ENCODE measurements at regions not wholly inside any gene's neighbourhood (a gene's known extent, or its start where the extent isn't known, plus 50 kb on each side); places are given as distances from the start of the nearest gene placed in this dataset.

GRCh38 chr21:29243188-29243587 is 55.5 kb upstream of the BACH1 start:
- Histone ChIP-seq H3K27ac (ENCODE audit: low read depth) (no peak overlapping the region), H2AFZ (no peak overlapping the region), H3K9me2 (ENCODE audit: insufficient read depth) (peaks cover 8% of the 10 kb centered on the region; the same call in 1 of the 2 replicates), H4K20me1 (replicated peaks; ENCODE audit: insufficient read depth) (no peaks in the 10 kb centered on the region), H3F3A (replicated peaks; ENCODE audit: low read depth) (no peaks in the 10 kb centered on the region), H3K79me2 (replicated peaks; ENCODE audit: insufficient read depth) (no peaks in the 10 kb centered on the region), H3K27me3 (ENCODE audit: insufficient read depth) (no peaks in the 10 kb centered on the region), H3K36me3 (ENCODE audit: insufficient read depth) (no peaks in the 10 kb centered on the region), H3K4me3 (no peak overlapping the region), H3K4me2 (no peak overlapping the region), H3K4me1 (ENCODE audit: insufficient read depth) (no peaks in the 10 kb centered on the region)
- H3K36me3 Mint-ChIP-seq (ENCODE audit: low read depth) = no peaks in the 10 kb centered on the region
- no peaks in the 10 kb centered on the region for H3K9me3 Mint-ChIP-seq
- no peaks in the 10 kb centered on the region for H3K4me1 Mint-ChIP-seq
- no peak overlapping the region for H3K27ac Mint-ChIP-seq
- TF ChIP-seq ZNF462 (CRISPR knock-in tag; IDR thresholded peaks at IDR 0.05) = no peak
- no peak for TF ChIP-seq ZNF331 (CRISPR knock-in tag; IDR thresholded peaks at IDR 0.05; ENCODE audit: low read depth)
- TF ChIP-seq, protein P1, sequence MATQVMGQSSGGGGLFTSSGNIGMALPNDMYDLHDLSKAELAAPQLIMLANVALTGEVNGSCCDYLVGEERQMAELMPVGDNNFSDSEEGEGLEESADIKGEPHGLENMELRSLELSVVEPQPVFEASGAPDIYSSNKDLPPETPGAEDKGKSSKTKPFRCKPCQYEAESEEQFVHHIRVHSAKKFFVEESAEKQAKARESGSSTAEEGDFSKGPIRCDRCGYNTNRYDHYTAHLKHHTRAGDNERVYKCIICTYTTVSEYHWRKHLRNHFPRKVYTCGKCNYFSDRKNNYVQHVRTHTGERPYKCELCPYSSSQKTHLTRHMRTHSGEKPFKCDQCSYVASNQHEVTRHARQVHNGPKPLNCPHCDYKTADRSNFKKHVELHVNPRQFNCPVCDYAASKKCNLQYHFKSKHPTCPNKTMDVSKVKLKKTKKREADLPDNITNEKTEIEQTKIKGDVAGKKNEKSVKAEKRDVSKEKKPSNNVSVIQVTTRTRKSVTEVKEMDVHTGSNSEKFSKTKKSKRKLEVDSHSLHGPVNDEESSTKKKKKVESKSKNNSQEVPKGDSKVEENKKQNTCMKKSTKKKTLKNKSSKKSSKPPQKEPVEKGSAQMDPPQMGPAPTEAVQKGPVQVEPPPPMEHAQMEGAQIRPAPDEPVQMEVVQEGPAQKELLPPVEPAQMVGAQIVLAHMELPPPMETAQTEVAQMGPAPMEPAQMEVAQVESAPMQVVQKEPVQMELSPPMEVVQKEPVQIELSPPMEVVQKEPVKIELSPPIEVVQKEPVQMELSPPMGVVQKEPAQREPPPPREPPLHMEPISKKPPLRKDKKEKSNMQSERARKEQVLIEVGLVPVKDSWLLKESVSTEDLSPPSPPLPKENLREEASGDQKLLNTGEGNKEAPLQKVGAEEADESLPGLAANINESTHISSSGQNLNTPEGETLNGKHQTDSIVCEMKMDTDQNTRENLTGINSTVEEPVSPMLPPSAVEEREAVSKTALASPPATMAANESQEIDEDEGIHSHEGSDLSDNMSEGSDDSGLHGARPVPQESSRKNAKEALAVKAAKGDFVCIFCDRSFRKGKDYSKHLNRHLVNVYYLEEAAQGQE (IDR thresholded peaks at IDR 0.05; ENCODE audit: unreplicated experiment) = no peak
- TF ChIP-seq CREB1 (CRISPR knock-in tag; IDR thresholded peaks at IDR 0.05; ENCODE audit: low read depth) = no peak
- no peak for TF ChIP-seq JUNB (IDR thresholded peaks at IDR 0.05; ENCODE audit: unreplicated experiment)
- no peak for TF ChIP-seq POLR2AphosphoS5 (IDR thresholded peaks at IDR 0.05; ENCODE audit: low read depth)
- TF ChIP-seq, protein P2, sequence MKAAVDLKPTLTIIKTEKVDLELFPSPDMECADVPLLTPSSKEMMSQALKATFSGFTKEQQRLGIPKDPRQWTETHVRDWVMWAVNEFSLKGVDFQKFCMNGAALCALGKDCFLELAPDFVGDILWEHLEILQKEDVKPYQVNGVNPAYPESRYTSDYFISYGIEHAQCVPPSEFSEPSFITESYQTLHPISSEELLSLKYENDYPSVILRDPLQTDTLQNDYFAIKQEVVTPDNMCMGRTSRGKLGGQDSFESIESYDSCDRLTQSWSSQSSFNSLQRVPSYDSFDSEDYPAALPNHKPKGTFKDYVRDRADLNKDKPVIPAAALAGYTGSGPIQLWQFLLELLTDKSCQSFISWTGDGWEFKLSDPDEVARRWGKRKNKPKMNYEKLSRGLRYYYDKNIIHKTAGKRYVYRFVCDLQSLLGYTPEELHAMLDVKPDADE (IDR thresholded peaks at IDR 0.05) = no peak
- TF ChIP-seq EZH2 (IDR thresholded peaks at IDR 0.05; ENCODE audit: low read depth, unreplicated experiment) = no peak
- no peak for TF ChIP-seq ZNF114 (CRISPR knock-in tag; IDR thresholded peaks at IDR 0.05)
- TF ChIP-seq CTCF (conservative IDR thresholded peaks at IDR 0.05; ENCODE audit: low read depth in 2 of 2) = no peak
- TF ChIP-seq EZH2phosphoT487 (IDR thresholded peaks at IDR 0.05; ENCODE audit: unreplicated experiment) = no peak
- no peak for TF ChIP-seq NANOG (IDR thresholded peaks at IDR 0.05; ENCODE audit: borderline replicate concordance)
- TF ChIP-seq STAT1 (IDR thresholded peaks at IDR 0.05; ENCODE audit: unreplicated experiment) = no peak
- H3K27me3 Mint-ChIP-seq (ENCODE audit: insufficient read depth, low read depth, poor library complexity) = peaks cover 3% of the 10 kb centered on the region
- H3K4me3 Mint-ChIP-seq = no peak overlapping the region
- DNase-seq (ENCODE audit: low spot score) = no peak
- ATAC-seq = no peak

Measured in GM23338 (cell line).